SK-N-SH (cell line): ENCODE measurements at regions not wholly inside any gene's neighbourhood (a gene's known extent, or its start where the extent isn't known, plus 50 kb on each side); places are given as distances from the start of the nearest gene placed in this dataset.

ENCODE experiments used
- CTCF ChIA-PET: fragments of 300-600, 350-600 bp; formaldehyde crosslinking; extraction: SDS; loops from one replicate; lab custom pipeline; 2021; lab: Yijun Ruan, JAX
- POLR2A ChIA-PET: fragments of 350-600 bp; sonication (Branson Sonifier 250); formaldehyde crosslinking; extraction: SDS; loops from one replicate; lab custom pipeline; 2020; ENCODE audit warnings: antibody characterized with exemption, inconsistent platforms; lab: Yijun Ruan, JAX
- DNase-seq: peaks from one replicate; pipeline ENCODE4 v3.0.0; 2012
- H2AFZ ChIP-seq: fragments of 200-600 bp; sonication (generic); 2 replicates; pipeline ENCODE4 v1.8.1; 2016; ENCODE audit warnings: antibody characterized with exemption, mild to moderate bottlenecking, low read depth
- H3F3A ChIP-seq: fragments of 200-600 bp; sonication (generic); replicated peaks from 2 replicates; pipeline ENCODE3; 2016; ENCODE audit warnings: antibody characterized with exemption, mild to moderate bottlenecking; ENCODE audit not compliant: insufficient read depth
- H3K27ac ChIP-seq, 2 experiments: fragments of 200-500 bp in 1 of 2; fragments of 200-600 bp in 1 of 2; sonication (Bioruptor generic) in 1 of 2; sonication (generic), shearing (Covaris generic) in 1 of 2; 2 replicates each; pipeline versions ENCODE4 v1.5.1 to v1.6.1; 2014 to 2016; ENCODE audit warnings: low read depth in 2 of 2, inconsistent platforms in 1 of 2, low read length in 1 of 2, mild to moderate bottlenecking in 1 of 2, mixed read lengths in 1 of 2
- H3K27me3 ChIP-seq: fragments of 200-600 bp; sonication (generic), shearing (Covaris generic); 2 replicates; pipeline ENCODE4 v1.6.1; 2016; ENCODE audit warnings: mixed run types; ENCODE audit not compliant: insufficient read depth
- H3K36me3 ChIP-seq, 2 experiments: fragments of 200-500 bp in 1 of 2; fragments of 200-600 bp in 1 of 2; sonication (Bioruptor generic) in 1 of 2; sonication (generic) in 1 of 2; replicated peaks in 1 of 2; 2 replicates each; pipeline versions ENCODE3 to v1.5.1; 2014 to 2016; ENCODE audit warnings: low read length in 1 of 2, mild to moderate bottlenecking in 1 of 2; ENCODE audit not compliant: insufficient read depth in 2 of 2, control insufficient read depth in 1 of 2
- H3K4me1 ChIP-seq, 2 experiments: fragments of 200-500 bp in 1 of 2; fragments of 200-600 bp in 1 of 2; sonication (Bioruptor generic) in 1 of 2; sonication (generic), shearing (Covaris generic) in 1 of 2; 2 replicates each; pipeline versions ENCODE4 v1.5.1 to v1.6.1; 2014 to 2016; ENCODE audit warnings: low read depth in 1 of 2, low read length in 1 of 2, mixed run types in 1 of 2; ENCODE audit not compliant: insufficient read depth in 2 of 2, control insufficient read depth in 1 of 2
- H3K4me2 ChIP-seq: fragments of 200-600 bp; sonication (generic), shearing (Covaris generic); 2 replicates; pipeline ENCODE4 v1.6.1; 2017; ENCODE audit warnings: mixed run types
- H3K4me3 ChIP-seq, 2 experiments: fragments of 200-500 bp in 1 of 2; fragments of 200-600 bp in 1 of 2; sonication (Bioruptor generic) in 1 of 2; sonication (generic), shearing (Covaris generic) in 1 of 2; 2 replicates each; pipeline versions ENCODE4 v1.5.1 to v1.8.1; 2014 to 2016; ENCODE audit warnings: low read depth in 2 of 2, inconsistent platforms in 1 of 2, low read length in 1 of 2, mild to moderate bottlenecking in 1 of 2, mixed read lengths in 1 of 2, moderate library complexity in 1 of 2
- H3K79me2 ChIP-seq: fragments of 200-600 bp; sonication (generic); 2 replicates; pipeline ENCODE4 v1.8.1; 2017; ENCODE audit warnings: mild to moderate bottlenecking; ENCODE audit not compliant: insufficient read depth
- H3K9ac ChIP-seq: fragments of 200-600 bp; sonication (generic); 2 replicates; pipeline ENCODE4 v1.6.1; 2017; ENCODE audit warnings: mixed run types
- H3K9me2 ChIP-seq: fragments of 200-600 bp; sonication (generic); 2 replicates; pipeline ENCODE4 v1.6.1; 2017; ENCODE audit warnings: mixed run types
- H3K9me3 ChIP-seq: fragments of 200-600 bp; sonication (generic); 2 replicates; pipeline ENCODE4 v1.6.1; 2017; ENCODE audit warnings: mixed run types, mild to moderate bottlenecking, moderate library complexity
- H4K20me1 ChIP-seq: fragments of 200-600 bp; sonication (generic); 2 replicates; pipeline ENCODE4 v1.6.1; 2017; ENCODE audit warnings: mild to moderate bottlenecking, mixed run types; ENCODE audit not compliant: insufficient read depth
- CHD2 ChIP-seq: fragments of 150-350 bp; IDR thresholded peaks from 2 replicates; pipeline ENCODE4 v1.6.1; 2018; ENCODE audit warnings: low read length; ENCODE audit not compliant: partially characterized antibody
- ELF1 ChIP-seq: IDR thresholded peaks from 2 replicates; pipeline ENCODE4 v1.4.0; 2012
- FOSL2 ChIP-seq: IDR thresholded peaks from 2 replicates; pipeline ENCODE4 v1.4.0; 2012; ENCODE audit warnings: low read depth, mild to moderate bottlenecking, moderate library complexity, borderline replicate concordance
- FOXJ3 ChIP-seq: sonication (generic); formaldehyde crosslinking; IDR thresholded peaks from 2 replicates; pipeline ENCODE4 v1.5.1; 2020; ENCODE audit warnings: mild to moderate bottlenecking, missing genetic modification reagents
- FOXM1 ChIP-seq: IDR thresholded peaks from 2 replicates; pipeline ENCODE4 v1.4.0; 2012; ENCODE audit warnings: low read depth, mild to moderate bottlenecking
- NRF1 ChIP-seq: IDR thresholded peaks from 2 replicates; pipeline ENCODE4 v1.6.1; 2012; ENCODE audit warnings: low read depth, mild to moderate bottlenecking, low read length
- POLR2AphosphoS5 ChIP-seq: IDR thresholded peaks from 2 replicates; pipeline ENCODE4 v1.6.1; 2012; ENCODE audit warnings: low read depth, low read length
- RAD21 ChIP-seq: IDR thresholded peaks from 2 replicates; pipeline ENCODE4 v1.6.1; 2012; ENCODE audit warnings: mild to moderate bottlenecking, low read length
- RCOR1 ChIP-seq: fragments of 150-350 bp; IDR thresholded peaks from 2 replicates; pipeline ENCODE4 v1.6.1; 2017; ENCODE audit warnings: antibody characterized with exemption, low read length
- RFX5 ChIP-seq: IDR thresholded peaks from 2 replicates; pipeline ENCODE4 v1.6.1; 2012; ENCODE audit warnings: mild to moderate bottlenecking, improper control_type of control experiment, low read length
- SIN3A ChIP-seq: IDR thresholded peaks from 2 replicates; pipeline ENCODE4 v1.6.1; 2012; ENCODE audit warnings: low read depth, mild to moderate bottlenecking, low read length, moderate library complexity, borderline replicate concordance
- TEAD4 ChIP-seq: IDR thresholded peaks from 2 replicates; pipeline ENCODE4 v1.4.0; 2012; ENCODE audit warnings: mild to moderate bottlenecking, borderline replicate concordance; ENCODE audit not compliant: insufficient read depth
- WGBS: methylation state at CpG from one replicate; pipeline ENCODE4 v1.1.6; 2017; ENCODE audit warnings: low lambda C conversion rate; 5-methylcytosine and 5-hydroxymethylcytosine counted together
- TF ChIP-seq, protein P1 (sequence below): IDR thresholded peaks from 2 replicates; pipeline ENCODE4 v1.4.0; 2012; ENCODE audit warnings: low read depth, borderline replicate concordance
- TF ChIP-seq, protein P2 (sequence below): IDR thresholded peaks from 2 replicates; pipeline ENCODE4; 2012
- TF ChIP-seq, protein P3 (sequence below): IDR thresholded peaks from 2 replicates; pipeline ENCODE4 v1.4.0; 2012; ENCODE audit warnings: low read depth

DNA sequence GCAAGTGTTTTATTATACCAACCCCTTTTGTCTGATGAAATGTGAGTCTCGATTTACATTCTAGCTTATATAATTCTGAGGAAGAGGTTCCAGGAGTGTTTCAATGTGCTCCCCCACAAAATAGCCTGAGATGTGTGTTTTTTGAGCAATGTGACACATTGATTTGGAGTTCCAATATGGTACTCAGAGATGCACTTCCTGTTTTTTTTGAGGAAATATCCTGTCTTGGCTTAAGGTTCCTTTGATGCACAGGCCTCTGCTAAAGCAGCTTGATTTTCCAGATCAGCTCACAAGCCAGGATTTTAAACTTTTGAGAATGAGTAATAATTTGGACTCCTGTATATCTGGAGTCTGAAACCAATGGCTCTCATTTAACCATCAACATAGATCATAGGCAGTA, 221.4 kb downstream of the ACTR3 start:
- H3K36me3 ChIP-seq: no peaks in the 10 kb centered on the region

DNA sequence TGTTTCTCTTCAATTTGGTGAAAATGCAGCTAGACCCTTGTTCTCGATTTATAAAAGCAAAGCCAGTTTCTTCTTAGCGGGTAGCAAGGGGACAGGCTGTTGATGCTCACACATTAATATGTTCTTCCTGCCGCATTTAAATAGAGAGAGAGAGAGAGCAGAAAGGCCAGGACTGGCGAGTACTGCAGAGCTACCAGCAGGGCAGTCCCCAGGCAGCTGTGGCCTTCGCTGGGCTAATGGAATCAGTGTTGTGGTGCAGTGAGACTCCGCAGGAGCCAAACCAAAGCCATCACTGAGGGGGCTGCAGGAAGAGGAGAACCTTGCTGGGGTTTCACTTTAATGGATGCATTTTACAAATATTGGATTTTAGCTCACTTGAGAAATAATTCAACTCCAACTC, 223.6 kb downstream of the ACTR3 start:
- no peak for DNase-seq
- ChIA-PET CTCF (interaction anchor here (0.6 kb wide), 1 partner anchor 85 kb away, joined by 3 read pairs; no protein-coding TSS in a partner anchor), POLR2A (no interaction called here)
- Histone ChIP-seq H3K4me2 (no peak overlapping the region), H3K27ac (no peak overlapping the region), H3K79me2 (no peaks in the 10 kb centered on the region), H3F3A (no peaks in the 10 kb centered on the region), H3K27me3 (no peaks in the 10 kb centered on the region), H3K4me1 (no peaks in the 10 kb centered on the region), H3K9ac (no peak overlapping the region), H3K4me3 (no peak overlapping the region), H3K9me3 (no peaks in the 10 kb centered on the region), H2AFZ (no peak overlapping the region), H3K36me3 (no peaks in the 10 kb centered on the region), H4K20me1 (no peaks in the 10 kb centered on the region), H3K9me2 (no peaks in the 10 kb centered on the region)
- TF ChIP-seq, protein P1, sequence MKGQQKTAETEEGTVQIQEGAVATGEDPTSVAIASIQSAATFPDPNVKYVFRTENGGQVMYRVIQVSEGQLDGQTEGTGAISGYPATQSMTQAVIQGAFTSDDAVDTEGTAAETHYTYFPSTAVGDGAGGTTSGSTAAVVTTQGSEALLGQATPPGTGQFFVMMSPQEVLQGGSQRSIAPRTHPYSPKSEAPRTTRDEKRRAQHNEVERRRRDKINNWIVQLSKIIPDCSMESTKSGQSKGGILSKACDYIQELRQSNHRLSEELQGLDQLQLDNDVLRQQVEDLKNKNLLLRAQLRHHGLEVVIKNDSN: no peak
- TF ChIP-seq, protein P2, sequence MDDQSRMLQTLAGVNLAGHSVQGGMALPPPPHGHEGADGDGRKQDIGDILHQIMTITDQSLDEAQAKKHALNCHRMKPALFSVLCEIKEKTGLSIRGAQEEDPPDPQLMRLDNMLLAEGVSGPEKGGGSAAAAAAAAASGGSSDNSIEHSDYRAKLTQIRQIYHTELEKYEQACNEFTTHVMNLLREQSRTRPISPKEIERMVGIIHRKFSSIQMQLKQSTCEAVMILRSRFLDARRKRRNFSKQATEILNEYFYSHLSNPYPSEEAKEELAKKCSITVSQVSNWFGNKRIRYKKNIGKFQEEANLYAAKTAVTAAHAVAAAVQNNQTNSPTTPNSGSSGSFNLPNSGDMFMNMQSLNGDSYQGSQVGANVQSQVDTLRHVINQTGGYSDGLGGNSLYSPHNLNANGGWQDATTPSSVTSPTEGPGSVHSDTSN: no peak
- TF ChIP-seq RAD21 (no peak), NRF1 (no peak), CHD2 (no peak), FOXJ3 (CRISPR knock-in tag) (no peak), TEAD4 (no peak), POLR2AphosphoS5 (no peak), RCOR1 (no peak), FOSL2 (no peak), FOXM1 (no peak)
- TF ChIP-seq, protein P3, sequence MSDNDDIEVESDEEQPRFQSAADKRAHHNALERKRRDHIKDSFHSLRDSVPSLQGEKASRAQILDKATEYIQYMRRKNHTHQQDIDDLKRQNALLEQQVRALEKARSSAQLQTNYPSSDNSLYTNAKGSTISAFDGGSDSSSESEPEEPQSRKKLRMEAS: no peak
- 3% methylated on average over 6 of the region's 6 CpGs for WGBS

More for the DNA sequence above, 221.4 kb downstream of the ACTR3 start:
- WGBS: 4% methylated on average over 1 of the region's 1 CpG
- Histone ChIP-seq H3K9me2 (no peaks in the 10 kb centered on the region), H2AFZ (no peak overlapping the region), H3F3A (no peaks in the 10 kb centered on the region), H3K27me3 (no peaks in the 10 kb centered on the region), H3K4me2 (no peak overlapping the region), H3K9ac (no peak overlapping the region), H3K27ac (no peak overlapping the region), H3K4me3 (no peak overlapping the region), H3K4me1 (no peaks in the 10 kb centered on the region), H3K79me2 (no peaks in the 10 kb centered on the region), H3K9me3 (no peaks in the 10 kb centered on the region), H4K20me1 (no peaks in the 10 kb centered on the region)
- CTCF ChIA-PET: no interaction called here
- POLR2A ChIA-PET: no interaction called here
- TF ChIP-seq, protein P3: no peak
- TF ChIP-seq RCOR1: no peak
- no peak for TF ChIP-seq RAD21
- no peak for TF ChIP-seq ELF1
- no peak for TF ChIP-seq RFX5
- TF ChIP-seq POLR2AphosphoS5: no peak
- no peak for TF ChIP-seq SIN3A
- no peak for TF ChIP-seq FOXJ3 (CRISPR knock-in tag)
- no peak for DNase-seq
